ENCODE measurements at regions not wholly inside any gene's neighbourhood (a gene's known extent, or its start where the extent isn't known, plus 50 kb on each side); places are given as distances from the start of the nearest gene placed in this dataset.

DNA sequence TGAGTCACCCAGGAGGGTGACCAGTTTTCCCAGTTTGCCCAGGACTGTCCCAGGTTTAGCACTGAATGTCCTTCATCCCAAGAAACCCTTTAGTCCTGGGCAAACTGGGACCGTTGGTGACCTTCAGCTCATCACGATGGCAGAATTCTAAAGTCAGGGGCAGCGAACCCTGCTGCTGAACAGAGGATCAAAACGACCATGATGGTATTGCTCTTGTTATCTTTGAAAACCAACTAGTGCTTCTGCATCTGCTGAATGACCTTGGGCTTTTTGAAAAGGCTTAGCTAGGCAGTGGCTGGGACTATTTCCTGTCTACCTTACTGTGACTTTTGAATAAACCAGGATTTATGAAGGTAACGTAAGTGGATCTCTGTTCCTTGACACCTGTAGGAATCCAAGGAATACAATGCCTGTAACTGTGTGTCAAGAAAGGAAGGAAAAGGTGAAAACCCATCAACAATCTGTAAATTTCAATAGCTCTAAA lies 281.9 kb downstream of the SOX9 start:
- Histone ChIP-seq H3K4me2 (ENCODE audit: extremely low read depth, insufficient read depth, low read length) (no peak overlapping the region), H3K4me3 (replicated peaks in 1 of 4; ENCODE audit: control extremely low read depth in 1 of 4, insufficient read depth in 1 of 4, low read depth in 3 of 4, low read length in 4 of 4) (no peak overlapping the region), H3K27me3 (ENCODE audit: control insufficient read depth, insufficient read depth, low read length) (no peaks in the 10 kb centered on the region), H2AFZ (ENCODE audit: low read length) (no peak overlapping the region), H3K9me3 (ENCODE audit: control insufficient read depth, insufficient read depth, low read depth, low read length) (no peaks in the 10 kb centered on the region), H3K27ac (ENCODE audit: insufficient read depth, low read length) (no peak overlapping the region), H3K4me1 (ENCODE audit: control insufficient read depth, extremely low read depth, insufficient read depth, low read length) (peaks cover 9% of the 10 kb centered on the region), H3K36me3 (ENCODE audit: control insufficient read depth, insufficient read depth, low read length) (no peaks in the 10 kb centered on the region), H3K9ac (ENCODE audit: insufficient read depth, low read length) (no peak overlapping the region), H3K79me2 (ENCODE audit: control insufficient read depth, insufficient read depth, low read length) (no peaks in the 10 kb centered on the region), H4K20me1 (ENCODE audit: control insufficient read depth, extremely low read depth, insufficient read depth, low read length) (no peaks in the 10 kb centered on the region)
- DNase-seq (ENCODE audit: low read depth in 2 of 2): no peak
- TF ChIP-seq CTCF (conservative IDR thresholded peaks at IDR 0.05 in 1 of 2, IDR thresholded peaks at IDR 0.05 in 1 of 2; ENCODE audit: low read depth in 1 of 2, low read length in 2 of 2) (no peak), EZH2 (IDR thresholded peaks at IDR 0.05; ENCODE audit: low read length, missing control alignments) (no peak)

DNA sequence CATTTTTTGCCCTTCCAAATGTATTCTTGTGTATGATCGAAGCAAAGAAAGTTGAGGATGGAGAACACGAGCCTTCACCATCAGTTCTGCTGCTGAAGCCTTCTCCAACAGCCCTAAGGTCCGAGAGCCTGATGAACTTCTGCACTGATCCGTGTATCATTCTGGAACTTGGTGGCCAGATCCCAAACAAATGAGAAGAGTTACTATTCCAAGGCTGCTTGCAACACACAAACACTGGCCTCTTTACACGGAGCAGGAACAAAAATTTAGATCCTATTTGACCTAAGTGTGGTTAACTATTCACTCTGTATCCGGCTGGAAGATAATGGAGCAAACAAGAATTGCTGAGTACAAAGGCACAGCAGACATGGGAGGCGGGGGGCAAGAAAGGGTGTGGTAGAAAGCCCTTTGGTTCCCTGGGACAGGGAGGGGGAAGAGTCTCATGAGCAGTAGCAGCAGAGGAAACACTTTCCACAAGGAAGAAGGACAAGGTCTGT lies 282.9 kb downstream of the SOX9 start:
- Histone ChIP-seq H3K79me2 (ENCODE audit: control insufficient read depth, insufficient read depth, low read length) (no peaks in the 10 kb centered on the region), H3K9me3 (ENCODE audit: control insufficient read depth, insufficient read depth, low read depth, low read length) (no peaks in the 10 kb centered on the region), H3K4me1 (ENCODE audit: control insufficient read depth, extremely low read depth, insufficient read depth, low read length) (peaks cover 13% of the 10 kb centered on the region), H3K4me2 (ENCODE audit: extremely low read depth, insufficient read depth, low read length) (no peak overlapping the region), H3K36me3 (ENCODE audit: control insufficient read depth, insufficient read depth, low read length) (no peaks in the 10 kb centered on the region), H3K27me3 (ENCODE audit: control insufficient read depth, insufficient read depth, low read length) (no peaks in the 10 kb centered on the region), H2AFZ (ENCODE audit: low read length) (no peak overlapping the region), H3K9ac (ENCODE audit: insufficient read depth, low read length) (no peak overlapping the region), H3K27ac (ENCODE audit: insufficient read depth, low read length) (no peak overlapping the region), H3K4me3 (replicated peaks in 1 of 4; ENCODE audit: control extremely low read depth in 1 of 4, insufficient read depth in 1 of 4, low read depth in 3 of 4, low read length in 4 of 4) (no peak overlapping the region), H4K20me1 (ENCODE audit: control insufficient read depth, extremely low read depth, insufficient read depth, low read length) (no peaks in the 10 kb centered on the region)
- DNase-seq (ENCODE audit: low read depth in 2 of 2): no peak
- TF ChIP-seq CTCF (conservative IDR thresholded peaks at IDR 0.05 in 1 of 2, IDR thresholded peaks at IDR 0.05 in 1 of 2; ENCODE audit: low read depth in 1 of 2, low read length in 2 of 2) (no peak), EZH2 (IDR thresholded peaks at IDR 0.05; ENCODE audit: low read length, missing control alignments) (no peak)

GRCh38 chr17:72404872-72405271 lies 284.1 kb downstream of the SOX9 start:
- no peaks in the 10 kb centered on the region for H3K9me3 ChIP-seq (ENCODE audit: control insufficient read depth, insufficient read depth, low read depth, low read length)
- H3K4me3 ChIP-seq (replicated peaks in 1 of 4; ENCODE audit: control extremely low read depth in 1 of 4, insufficient read depth in 1 of 4, low read depth in 3 of 4, low read length in 4 of 4): no peak overlapping the region
- no peak overlapping the region for H3K9ac ChIP-seq (ENCODE audit: insufficient read depth, low read length)
- H3K4me2 ChIP-seq (ENCODE audit: extremely low read depth, insufficient read depth, low read length): no peak overlapping the region
- no peaks in the 10 kb centered on the region for H3K27me3 ChIP-seq (ENCODE audit: control insufficient read depth, insufficient read depth, low read length)
- DNase-seq (ENCODE audit: low read depth in 2 of 2): peak; percentile 18 to 87
- no peaks in the 10 kb centered on the region for H3K36me3 ChIP-seq (ENCODE audit: control insufficient read depth, insufficient read depth, low read length)
- no peak overlapping the region for H2AFZ ChIP-seq (ENCODE audit: low read length)
- no peak overlapping the region for H3K27ac ChIP-seq (ENCODE audit: insufficient read depth, low read length)
- H4K20me1 ChIP-seq (ENCODE audit: control insufficient read depth, extremely low read depth, insufficient read depth, low read length): no peaks in the 10 kb centered on the region
- H3K4me1 ChIP-seq (ENCODE audit: control insufficient read depth, extremely low read depth, insufficient read depth, low read length): peaks cover 13% of the 10 kb centered on the region
- no peaks in the 10 kb centered on the region for H3K79me2 ChIP-seq (ENCODE audit: control insufficient read depth, insufficient read depth, low read length)
- TF ChIP-seq CTCF (conservative IDR thresholded peaks at IDR 0.05 in 1 of 2, IDR thresholded peaks at IDR 0.05 in 1 of 2; ENCODE audit: low read depth in 1 of 2, low read length in 2 of 2) (no peak), EZH2 (IDR thresholded peaks at IDR 0.05; ENCODE audit: low read length, missing control alignments) (no peak)

All from fibroblast of lung (primary cell).